AG04450 (cell line): ENCODE measurements at regions not wholly inside any gene's neighbourhood (a gene's known extent, or its start where the extent isn't known, plus 50 kb on each side); places are given as distances from the start of the nearest gene placed in this dataset.
"Not testable (repeated sequence)": the region's sequence is repeated elsewhere in the genome, so short reads cannot be mapped to it uniquely, and the experiment has no call there.

Experiments
- CTCF ChIA-PET: fragments of 300-600, 350-600 bp; formaldehyde crosslinking; extraction: SDS; loops from one replicate; lab custom pipeline; 2022; ENCODE audit warnings: antibody characterized with exemption, inconsistent platforms; lab: Charles Lee
- POLR2A ChIA-PET: fragments of 350-600 bp; formaldehyde crosslinking; extraction: SDS; loops from one replicate; lab custom pipeline; 2021; ENCODE audit warnings: antibody characterized with exemption, inconsistent platforms; lab: Yijun Ruan, JAX
- DNase-seq: peaks from one replicate; pipeline ENCODE4 v3.0.0-alpha.2; 2011; ENCODE audit warnings: low read depth, low spot score
- H3K27ac ChIP-seq: one replicate; pipeline ENCODE4 v1.5.1; 2012; ENCODE audit warnings: low read depth, low read length, control low read depth
- H3K27me3 ChIP-seq: one replicate; pipeline ENCODE4 v1.6.0; 2012; ENCODE audit warnings: low read length; ENCODE audit not compliant: control insufficient read depth, insufficient read depth
- H3K4me3 ChIP-seq: 2 replicates; pipeline ENCODE4 v1.5.1; 2011; ENCODE audit warnings: mild to moderate bottlenecking, low read depth, low read length, control low read depth
- H3K9me3 ChIP-seq: 2 replicates; pipeline ENCODE4 v1.5.1; 2012; ENCODE audit warnings: low read length; ENCODE audit not compliant: control insufficient read depth, insufficient read depth
- CTCF ChIP-seq: IDR thresholded peaks from 2 replicates; pipeline ENCODE4 v1.5.1; 2011; ENCODE audit warnings: low read depth, low read length, control low read depth, inconsistent platforms

GRCh38 chr4:86413426-86413825, 53.6 kb upstream of the MAPK10 start:
- POLR2A ChIA-PET, H3K9me3 ChIP-seq, H3K4me3 ChIP-seq, H3K27ac ChIP-seq, H3K27me3 ChIP-seq, DNase-seq: not testable (repeated sequence)
- CTCF ChIA-PET = interaction anchor here (0.7 kb wide), 1 partner anchor 113 kb away, joined by 3 read pairs; no protein-coding TSS in a partner anchor

- no peak overlapping the region for H3K27ac ChIP-seq
- DNase-seq = no peak
- H3K4me3 ChIP-seq = no peak overlapping the region
- no peaks in the 10 kb centered on the region for H3K27me3 ChIP-seq
- H3K9me3 ChIP-seq = no peaks in the 10 kb centered on the region
- no peak for TF ChIP-seq CTCF
- ChIA-PET POLR2A (no interaction called here), CTCF (interaction anchor here (0.6 kb wide), 1 partner anchor 1439 kb away, joined by 9 read pairs; no protein-coding TSS in a partner anchor)
These were observed 54.8 kb upstream of the MAPK10 start for GRCh38 chr4:86414686-86415085.

GRCh38 chr4:86416081-86416480, 56.2 kb upstream of the MAPK10 start:
- DNase-seq = no peak
- ChIA-PET POLR2A (no interaction called here), CTCF (no interaction called here)
- no peak for TF ChIP-seq CTCF
- Histone ChIP-seq H3K4me3 (no peak overlapping the region), H3K27me3 (no peaks in the 10 kb centered on the region), H3K27ac (no peak overlapping the region), H3K9me3 (no peaks in the 10 kb centered on the region)

- no peak for TF ChIP-seq CTCF
These were observed 61.6 kb upstream of the MAPK10 start for GRCh38 chr4:86421461-86421860.

GRCh38 chr4:86431543-86432116, 71.8 kb upstream of the MAPK10 start:
- H3K27me3 ChIP-seq = no peaks in the 10 kb centered on the region
- CTCF ChIA-PET = no interaction called here
- no peak for TF ChIP-seq CTCF
- H3K4me3 ChIP-seq = no peak overlapping the region
- POLR2A ChIA-PET = no interaction called here
- H3K9me3 ChIP-seq = no peaks in the 10 kb centered on the region
- H3K27ac ChIP-seq = no peak overlapping the region
- DNase-seq = no peak

More at GRCh38 chr4:86421461-86421860, 61.6 kb upstream of the MAPK10 start:
- DNase-seq = no peak
- Histone ChIP-seq H3K27ac (no peak overlapping the region), H3K27me3 (no peaks in the 10 kb centered on the region), H3K4me3 (no peak overlapping the region), H3K9me3 (no peaks in the 10 kb centered on the region)
- POLR2A ChIA-PET = no interaction called here
- CTCF ChIA-PET = no interaction called here
